Effector memory CD8-positive, alpha-beta T cell (primary cell): ENCODE measurements at regions not wholly inside any gene's neighbourhood (a gene's known extent, or its start where the extent isn't known, plus 50 kb on each side); places are given as distances from the start of the nearest gene placed in this dataset.

Experiments
- ATAC-seq: fragments of 150-1000 bp; cut with Tn5 transposase; replicated peaks from 2 replicates; pipeline ENCODE4 v1.10.0; 2021; ENCODE audit warnings: mild to moderate bottlenecking, moderate library complexity
- DNase-seq, 3 experiments: peaks; one replicate each; pipeline ENCODE4 v3.0.0; 2021
- H3K27ac Mint-ChIP-seq, 2 donors: one replicate each; pipeline ENCODE4 v1.8.0; 2022; ENCODE audit warnings: mild to moderate bottlenecking in 2 of 2, mixed read lengths in 2 of 2, moderate library complexity in 2 of 2
- H3K27me3 Mint-ChIP-seq, 2 donors: one replicate each; pipeline ENCODE4 v1.8.0; 2022; ENCODE audit warnings: mixed read lengths in 2 of 2
- H3K36me3 Mint-ChIP-seq: one replicate; pipeline ENCODE4 v1.8.0; 2022; ENCODE audit warnings: mild to moderate bottlenecking, moderate library complexity, mixed read lengths; ENCODE audit not compliant: insufficient read depth
- H3K4me1 Mint-ChIP-seq, 2 donors: one replicate each; pipeline ENCODE4 v1.8.0; 2022; ENCODE audit warnings: low read depth in 2 of 2, mixed read lengths in 2 of 2
- H3K4me3 Mint-ChIP-seq, 2 donors: one replicate each; pipeline ENCODE4 v1.8.0; 2022; ENCODE audit warnings: mild to moderate bottlenecking in 2 of 2, mixed read lengths in 2 of 2, moderate library complexity in 2 of 2
- H3K9me3 Mint-ChIP-seq, 2 donors: one replicate each; pipeline ENCODE4 v1.8.0; 2022; ENCODE audit warnings: mixed read lengths in 2 of 2

DNA sequence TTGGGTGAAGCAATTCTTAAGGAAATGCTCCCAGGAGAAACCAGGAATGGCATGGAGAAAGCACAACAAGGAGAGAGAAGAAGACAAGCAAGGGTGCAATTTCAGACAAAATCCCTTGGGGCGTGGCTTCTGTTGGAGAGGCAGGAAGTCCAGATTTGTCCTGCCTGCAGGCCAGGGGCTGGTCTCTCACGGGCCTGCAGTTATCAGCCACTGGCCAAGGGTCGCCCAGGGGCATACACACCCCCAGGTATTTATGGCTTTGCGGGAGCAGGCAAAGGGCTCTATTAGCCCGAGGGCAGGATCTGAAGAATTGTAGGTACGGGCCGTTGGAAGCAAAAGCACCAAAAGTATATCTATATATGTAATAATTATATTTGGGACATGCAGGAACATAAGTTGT, 87.7 kb downstream of the IYD start:
- no peak for ATAC-seq
- Mint-ChIP-seq H3K9me3 (no peaks in the 10 kb centered on the region), H3K4me1 (no peaks in the 10 kb centered on the region), H3K4me3 (no peak overlapping the region), H3K27me3 (peaks cover 17 to 21% of the 10 kb centered on the region in 2 donors), H3K36me3 (no peaks in the 10 kb centered on the region), H3K27ac (no peak overlapping the region)
- DNase-seq = no peak

DNA sequence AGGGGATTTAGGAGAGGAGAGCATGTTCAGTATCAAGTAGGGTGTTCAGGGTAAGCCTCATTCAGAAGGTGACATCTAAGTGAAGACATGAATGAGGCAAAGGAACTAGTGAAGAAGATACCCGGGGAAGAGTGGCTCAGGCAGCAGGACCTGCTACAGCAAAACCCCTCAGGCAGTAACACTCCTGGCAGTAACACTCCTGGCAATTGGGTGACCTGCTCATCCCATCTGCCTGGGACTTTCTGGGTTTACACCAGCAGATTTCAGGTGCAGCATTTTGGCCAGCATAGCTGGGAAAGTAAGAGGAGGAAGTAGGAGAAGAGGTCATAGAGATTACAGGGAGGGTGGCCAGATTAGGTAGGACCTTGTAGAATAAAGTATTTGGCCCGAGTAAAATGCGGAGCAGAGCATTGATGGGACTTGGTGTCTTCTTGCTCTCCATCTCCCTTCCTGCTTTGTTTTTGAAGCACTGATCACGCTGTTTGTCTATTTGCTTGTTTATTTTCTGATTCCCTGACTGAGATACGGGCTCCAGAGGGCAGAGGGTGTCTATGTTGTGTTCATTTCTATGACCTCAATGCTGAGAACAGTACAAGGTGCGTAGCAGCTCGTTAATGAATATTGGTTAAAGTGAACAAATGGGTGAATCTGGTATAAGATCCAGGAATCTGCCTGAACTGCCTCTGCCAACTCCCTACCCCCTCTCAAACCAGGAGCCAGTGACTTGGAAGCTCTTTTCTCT, 88.3 kb downstream of the IYD start:
- DNase-seq (no peak), ATAC-seq (no peak)
- Mint-ChIP-seq H3K27ac (no peak overlapping the region), H3K9me3 (no peaks in the 10 kb centered on the region), H3K27me3 (peaks cover 13 to 21% of the 10 kb centered on the region in 2 donors), H3K4me1 (no peaks in the 10 kb centered on the region), H3K4me3 (no peak overlapping the region), H3K36me3 (no peaks in the 10 kb centered on the region)

DNA sequence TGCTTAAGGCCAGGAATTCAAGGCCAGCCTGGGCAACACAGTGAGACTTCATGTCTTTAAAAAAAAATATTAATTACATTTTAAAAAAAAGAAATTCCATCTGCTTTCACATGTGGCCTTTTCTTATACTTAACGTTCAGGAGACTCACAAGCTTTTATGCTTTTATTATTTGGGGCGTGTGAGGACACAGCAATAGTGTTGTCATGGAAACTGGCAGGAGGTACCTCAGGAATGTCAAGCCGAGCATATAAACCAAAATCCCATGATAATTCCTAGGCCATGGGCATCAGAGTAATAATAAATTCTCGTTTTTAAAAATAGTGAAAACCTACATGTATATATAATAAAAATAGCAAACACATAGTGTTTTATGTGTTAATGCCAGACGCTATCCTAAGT, 89.8 kb downstream of the IYD start:
- ATAC-seq (no peak), DNase-seq (no peak)
- Mint-ChIP-seq H3K36me3 (no peaks in the 10 kb centered on the region), H3K4me3 (no peak overlapping the region), H3K4me1 (no peaks in the 10 kb centered on the region), H3K27me3 (peaks cover 13 to 21% of the 10 kb centered on the region in 2 donors), H3K9me3 (no peaks in the 10 kb centered on the region), H3K27ac (no peak overlapping the region)

DNA sequence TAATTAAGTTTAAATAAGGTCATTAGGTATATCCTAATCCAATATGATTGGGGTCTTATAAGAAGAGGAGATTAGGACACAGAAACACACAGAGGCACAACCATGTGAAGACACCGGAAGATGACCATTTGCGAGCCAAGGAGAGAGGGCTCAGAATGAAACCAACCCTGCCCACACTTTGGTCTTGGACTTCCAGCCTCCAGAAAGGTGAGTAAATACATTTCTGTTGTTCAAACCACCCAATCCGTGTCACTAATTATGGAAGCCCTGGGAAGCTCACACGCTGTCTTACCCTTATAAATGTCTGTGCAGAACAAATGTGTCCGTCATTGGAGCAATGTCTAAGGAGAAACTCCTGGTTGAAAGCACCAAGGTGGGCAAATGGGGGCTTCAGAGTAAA, 95.0 kb downstream of the IYD start:
- DNase-seq (no peak), ATAC-seq (no peak)
- H3K4me1 Mint-ChIP-seq = no peaks in the 10 kb centered on the region
- no peak overlapping the region for H3K27ac Mint-ChIP-seq
- no peak overlapping the region for H3K4me3 Mint-ChIP-seq
- no peaks in the 10 kb centered on the region for H3K9me3 Mint-ChIP-seq
- H3K36me3 Mint-ChIP-seq = no peaks in the 10 kb centered on the region
- peaks cover 7 to 10% of the 10 kb centered on the region in 2 donors for H3K27me3 Mint-ChIP-seq

DNA sequence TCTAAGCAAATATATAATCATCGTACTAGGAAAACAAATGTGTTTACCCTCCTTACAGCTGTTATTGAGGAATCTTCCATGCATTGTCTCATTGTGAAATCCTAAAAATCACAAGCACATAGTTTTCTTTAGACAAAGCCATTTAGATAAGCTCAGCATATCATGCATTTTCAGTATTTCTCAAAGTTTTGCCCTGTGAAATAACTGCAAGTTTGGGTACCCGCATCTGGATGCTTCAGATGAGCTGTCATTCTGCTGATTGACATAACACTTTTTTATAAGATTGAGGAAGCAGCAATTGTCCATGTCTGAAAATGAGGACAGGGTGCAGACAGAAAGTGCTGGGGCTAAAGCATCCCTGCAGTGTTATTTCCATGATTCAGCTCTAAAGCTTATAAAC, 96.2 kb downstream of the IYD start:
- H3K27ac Mint-ChIP-seq = no peak overlapping the region

DNA sequence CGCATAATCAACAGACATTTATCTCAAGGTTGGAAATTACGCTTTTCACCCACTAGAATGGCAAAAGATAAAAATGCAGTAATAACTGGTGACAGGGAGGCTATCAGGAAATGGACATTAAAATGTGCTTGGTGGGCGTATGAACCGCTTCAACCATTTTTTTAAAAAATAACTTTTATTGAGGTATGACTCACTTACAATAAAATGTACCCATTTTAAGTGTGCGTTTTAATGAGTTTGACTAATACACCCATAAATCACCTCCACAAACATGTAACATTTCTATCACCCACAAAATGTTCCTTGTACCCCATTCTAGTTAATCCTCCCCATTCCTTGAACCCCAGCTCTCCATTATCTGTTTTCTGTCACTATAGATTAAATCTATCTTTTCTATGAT, 96.8 kb downstream of the IYD start:
- no peak overlapping the region for H3K4me3 Mint-ChIP-seq
- H3K9me3 Mint-ChIP-seq = no peaks in the 10 kb centered on the region
- no peak overlapping the region for H3K27ac Mint-ChIP-seq
- ATAC-seq (no peak), DNase-seq (no peak)
- no peaks in the 10 kb centered on the region for H3K4me1 Mint-ChIP-seq
- H3K36me3 Mint-ChIP-seq = no peaks in the 10 kb centered on the region
- peaks cover 7 to 9% of the 10 kb centered on the region in 2 donors for H3K27me3 Mint-ChIP-seq

More for the DNA sequence above, 96.2 kb downstream of the IYD start:
- H3K36me3 Mint-ChIP-seq = no peaks in the 10 kb centered on the region
- ATAC-seq (no peak), DNase-seq (no peak)
- H3K27me3 Mint-ChIP-seq = peaks cover 4 to 5% of the 10 kb centered on the region in 2 donors
- no peaks in the 10 kb centered on the region for H3K4me1 Mint-ChIP-seq
- H3K4me3 Mint-ChIP-seq = no peak overlapping the region
- H3K9me3 Mint-ChIP-seq = no peaks in the 10 kb centered on the region

DNA sequence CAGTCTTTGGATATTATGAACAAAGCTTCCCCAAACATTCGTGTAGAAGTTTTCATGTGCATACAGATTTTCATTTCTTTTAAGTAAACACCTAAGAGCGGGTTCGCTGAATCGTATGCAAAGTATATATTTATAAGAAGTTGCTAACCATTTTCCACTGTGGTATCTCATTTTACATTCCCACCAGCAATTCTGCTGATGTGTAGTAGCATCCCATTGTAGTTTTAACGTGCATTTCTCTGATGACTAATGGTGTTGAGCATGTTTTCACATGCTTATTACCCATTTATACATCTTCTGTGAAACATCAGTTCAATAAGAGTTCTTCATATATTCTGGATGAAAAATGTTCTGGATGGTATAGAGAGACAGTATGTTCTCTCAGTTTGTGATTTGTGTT, 97.4 kb downstream of the IYD start:
- no peaks in the 10 kb centered on the region for H3K36me3 Mint-ChIP-seq
- DNase-seq = no peak

DNA sequence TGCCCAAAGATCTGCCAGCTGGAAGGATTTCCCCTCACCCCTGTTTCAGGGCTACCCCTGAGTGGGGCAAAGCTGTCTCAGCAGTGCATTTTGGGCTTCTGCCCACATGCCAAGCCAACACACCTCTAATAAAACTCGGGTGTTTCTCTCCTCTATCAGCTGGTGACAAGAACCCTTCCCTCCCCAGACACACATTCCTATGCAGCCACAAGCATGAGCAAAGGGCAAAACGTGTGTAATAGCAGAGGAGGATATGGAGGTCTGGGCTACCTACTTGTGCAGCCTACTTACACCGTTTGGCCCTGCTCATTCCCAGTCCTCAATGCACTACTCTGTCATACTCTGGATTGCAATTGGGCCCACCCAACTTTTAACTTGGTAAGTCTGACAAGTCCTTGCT, 101.3 kb downstream of the IYD start:
- Mint-ChIP-seq H3K36me3 (no peaks in the 10 kb centered on the region), H3K4me3 (no peak overlapping the region), H3K4me1 (no peaks in the 10 kb centered on the region), H3K27me3 (peaks cover 20 to 21% of the 10 kb centered on the region in 2 donors), H3K27ac (no peak overlapping the region), H3K9me3 (peaks cover 0 to 1% of the 10 kb centered on the region in 2 donors)
- DNase-seq = no peak
- no peak for ATAC-seq

More for the DNA sequence above, 97.4 kb downstream of the IYD start:
- H3K27ac Mint-ChIP-seq = no peak overlapping the region
- H3K4me3 Mint-ChIP-seq = no peak overlapping the region
- no peaks in the 10 kb centered on the region for H3K9me3 Mint-ChIP-seq
- ATAC-seq = no peak
- peaks cover 7 to 9% of the 10 kb centered on the region in 2 donors for H3K27me3 Mint-ChIP-seq
- no peaks in the 10 kb centered on the region for H3K4me1 Mint-ChIP-seq

DNA sequence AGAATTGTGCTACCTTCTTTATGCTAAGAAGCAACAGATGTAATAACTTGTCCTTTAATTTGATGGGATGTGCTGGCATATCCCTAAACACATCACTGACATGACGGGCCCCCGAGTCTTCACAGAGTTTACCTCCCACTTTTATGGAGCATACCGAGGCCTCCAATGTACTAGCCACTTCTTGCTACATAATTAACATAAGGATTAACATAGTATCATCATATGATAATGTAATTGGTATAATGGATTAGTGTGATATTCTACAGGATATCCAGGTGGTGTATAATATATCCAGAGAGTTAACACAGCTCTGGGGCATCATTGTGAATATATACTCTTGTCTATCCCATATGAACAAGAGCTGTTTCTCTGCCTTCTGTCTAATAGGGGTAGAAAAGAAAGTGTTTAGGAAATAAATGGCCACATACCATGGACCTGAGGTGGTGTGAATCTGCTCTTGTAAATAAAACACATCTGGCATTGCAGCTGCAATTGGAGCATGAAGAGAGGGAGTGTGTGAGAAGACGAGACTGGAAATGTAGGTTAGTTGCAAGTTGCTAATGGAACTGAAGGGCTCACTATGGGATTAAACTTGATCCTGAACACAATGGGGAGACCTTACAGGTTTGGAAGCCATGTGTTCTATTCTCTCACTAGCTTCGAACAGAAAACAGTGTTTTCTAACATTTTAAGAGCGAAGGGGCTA, 102.3 kb downstream of the IYD start:
- H3K27me3 Mint-ChIP-seq = peaks cover 20 to 21% of the 10 kb centered on the region in 2 donors
- H3K9me3 Mint-ChIP-seq = peaks cover 0 to 1% of the 10 kb centered on the region in 2 donors
- H3K4me1 Mint-ChIP-seq = no peaks in the 10 kb centered on the region
- no peak overlapping the region for H3K27ac Mint-ChIP-seq
- no peaks in the 10 kb centered on the region for H3K36me3 Mint-ChIP-seq
- ATAC-seq (no peak), DNase-seq (no peak)
- H3K4me3 Mint-ChIP-seq = no peak overlapping the region

DNA sequence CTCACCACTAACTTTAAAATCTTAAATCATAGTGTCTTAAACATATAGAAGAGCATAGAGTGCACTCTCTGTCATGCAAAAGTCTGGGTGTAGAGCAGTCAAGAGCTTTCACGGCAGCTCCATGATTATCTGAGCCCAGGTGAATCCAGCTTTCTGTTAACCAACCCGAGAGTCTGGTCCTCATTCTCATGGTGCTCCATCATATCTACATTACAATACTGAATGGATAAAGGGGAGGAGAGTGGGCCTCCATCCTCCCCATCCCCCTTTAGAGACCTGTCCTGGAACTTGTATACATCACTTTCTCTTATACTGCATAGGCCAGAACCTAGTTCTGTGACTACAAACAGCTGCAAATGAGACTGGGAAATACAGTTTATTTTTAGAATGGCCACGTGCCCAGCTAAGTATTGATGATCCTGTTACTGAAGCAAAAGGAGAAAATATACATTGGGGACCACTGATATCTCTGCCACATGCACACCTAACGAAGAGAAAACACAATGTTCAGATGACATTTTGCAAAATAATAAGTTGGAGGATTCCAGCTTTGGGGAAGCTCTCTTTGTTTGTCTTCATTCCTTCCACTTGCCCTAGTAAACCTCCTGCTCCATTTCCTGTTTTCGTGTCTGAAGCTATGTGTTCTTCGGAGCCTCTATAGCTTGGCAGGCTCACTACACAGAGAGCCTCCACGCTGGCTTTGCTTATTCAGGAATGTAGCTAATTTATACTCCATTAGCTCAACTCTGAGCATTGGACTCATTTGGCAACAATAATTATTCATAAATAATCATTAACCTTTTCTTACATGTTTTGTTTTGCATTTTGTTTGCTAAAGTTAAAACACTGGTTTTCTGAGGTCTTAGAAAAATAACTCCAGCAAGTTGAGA, 110.1 kb downstream of the IYD start:
- H3K27ac Mint-ChIP-seq = no peak overlapping the region

DNA sequence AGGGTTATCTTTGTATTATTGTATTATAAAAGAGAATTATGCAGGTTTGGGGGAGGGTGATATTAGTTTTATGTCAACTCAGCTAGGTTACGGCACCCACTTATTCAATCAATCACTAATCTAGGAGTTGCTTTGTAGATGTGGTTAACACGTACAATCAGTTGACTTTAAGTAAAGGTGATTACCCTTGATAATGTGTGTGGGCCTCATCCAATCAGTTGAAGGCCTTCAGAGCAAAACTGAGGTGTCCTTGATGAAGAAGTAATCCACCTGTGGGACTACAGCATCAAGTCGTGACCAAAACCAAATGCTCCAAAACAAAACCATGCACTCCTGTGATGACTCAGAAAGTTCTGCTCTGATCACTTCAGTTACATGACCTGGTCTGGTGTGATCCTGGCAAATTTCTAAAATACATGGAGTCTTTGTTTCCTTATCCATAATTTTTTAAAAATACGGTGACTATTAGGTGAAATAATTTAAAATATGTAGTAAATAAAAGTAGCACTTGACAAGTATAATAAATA, 114.1 kb downstream of the IYD start:
- no peaks in the 10 kb centered on the region for H3K36me3 Mint-ChIP-seq
- ATAC-seq (no peak), DNase-seq (no peak)
- no peak overlapping the region for H3K4me3 Mint-ChIP-seq
- no peaks in the 10 kb centered on the region for H3K4me1 Mint-ChIP-seq
- H3K27ac Mint-ChIP-seq = no peak overlapping the region
- H3K9me3 Mint-ChIP-seq = no peaks in the 10 kb centered on the region
- H3K27me3 Mint-ChIP-seq = peaks cover 15 to 20% of the 10 kb centered on the region in 2 donors

More for the DNA sequence above, 110.1 kb downstream of the IYD start:
- no peaks in the 10 kb centered on the region for H3K4me1 Mint-ChIP-seq
- H3K36me3 Mint-ChIP-seq = no peaks in the 10 kb centered on the region
- no peak for DNase-seq
- no peaks in the 10 kb centered on the region for H3K9me3 Mint-ChIP-seq
- H3K4me3 Mint-ChIP-seq = no peak overlapping the region
- no peak for ATAC-seq
- H3K27me3 Mint-ChIP-seq = peaks cover 22 to 38% of the 10 kb centered on the region in 2 donors

DNA sequence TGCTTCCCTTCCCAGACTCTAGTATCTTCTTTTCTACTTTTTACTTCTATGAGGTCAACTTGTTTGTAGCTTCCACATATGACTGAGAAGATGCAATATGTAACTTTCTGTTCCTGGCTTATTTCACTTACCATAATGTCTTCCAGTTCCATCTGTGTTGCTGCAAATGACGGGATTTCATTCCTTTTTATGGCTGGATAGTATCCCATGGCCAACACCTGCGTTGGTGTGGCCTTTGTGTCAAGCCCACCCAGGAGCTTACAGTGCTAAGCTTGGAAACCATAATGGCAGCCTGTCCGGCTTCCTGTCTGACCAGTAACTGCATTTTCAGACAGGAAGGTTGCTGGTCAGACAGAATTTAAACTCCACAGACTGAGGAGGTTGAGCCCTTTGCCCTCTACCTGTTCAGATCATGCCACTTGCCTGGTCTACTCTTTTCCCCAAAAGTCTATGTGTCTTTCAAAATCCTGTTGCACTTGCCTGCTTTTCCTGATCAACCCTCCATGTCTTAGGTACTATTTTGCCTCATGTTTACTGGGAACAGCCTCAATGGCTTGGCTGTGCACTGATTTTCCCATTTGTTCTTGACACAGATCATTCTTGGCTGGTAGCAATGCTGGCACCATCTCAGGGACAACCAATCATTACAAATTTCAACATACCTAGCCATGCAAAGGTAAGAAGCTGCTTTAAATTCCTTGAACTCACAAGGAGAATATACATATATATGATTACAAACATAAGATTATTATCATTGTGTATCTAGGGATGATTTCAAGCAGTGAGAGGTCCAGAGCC, 114.3 kb upstream of the PLEKHG1 start:
- H3K27me3 Mint-ChIP-seq = peaks cover 6 to 18% of the 10 kb centered on the region in 2 donors
- no peaks in the 10 kb centered on the region for H3K9me3 Mint-ChIP-seq
- ATAC-seq (no peak), DNase-seq (no peak)
- H3K36me3 Mint-ChIP-seq = no peaks in the 10 kb centered on the region
- no peak overlapping the region for H3K27ac Mint-ChIP-seq
- H3K4me1 Mint-ChIP-seq = no peaks in the 10 kb centered on the region
- H3K4me3 Mint-ChIP-seq = no peak overlapping the region

DNA sequence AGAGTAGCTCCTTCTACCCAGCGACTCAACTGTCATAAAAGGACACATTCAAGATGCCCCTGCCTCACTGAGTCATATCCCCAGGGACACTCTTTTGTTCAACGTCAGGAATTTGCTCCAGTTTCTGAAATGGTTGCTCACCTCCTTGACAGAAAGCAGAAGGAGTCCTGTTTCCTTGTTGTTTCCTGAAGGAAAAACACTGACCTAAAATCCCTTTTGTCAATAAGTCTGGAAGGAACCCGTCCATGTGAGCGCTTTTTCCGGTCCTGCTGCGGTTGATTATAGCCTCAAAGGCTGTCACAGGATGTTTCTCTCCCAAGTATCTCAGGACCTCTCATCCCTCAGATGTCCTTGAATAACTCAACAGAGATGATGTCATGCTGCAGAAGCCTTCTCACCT, 113.6 kb upstream of the PLEKHG1 start:
- H3K4me1 Mint-ChIP-seq = peaks cover 0 to under 1% of the 10 kb centered on the region in 2 donors
- ATAC-seq (no peak), DNase-seq (no peak)
- H3K9me3 Mint-ChIP-seq = no peaks in the 10 kb centered on the region
- no peak overlapping the region for H3K27ac Mint-ChIP-seq
- peaks cover 2 to 13% of the 10 kb centered on the region in 2 donors for H3K27me3 Mint-ChIP-seq
- H3K4me3 Mint-ChIP-seq = no peak overlapping the region
- no peaks in the 10 kb centered on the region for H3K36me3 Mint-ChIP-seq
